GM21737 (cell line): ENCODE measurements at regions not wholly inside any gene's neighbourhood (a gene's known extent, or its start where the extent isn't known, plus 50 kb on each side); places are given as distances from the start of the nearest gene placed in this dataset.

Experiments
- ATAC-seq: cut with Tn5 transposase; IDR thresholded peaks from one replicate; pipeline ENCODE4 v1.9.1; 2021; ENCODE audit warnings: mild to moderate bottlenecking, moderate library complexity; ENCODE audit not compliant: unreplicated experiment

GRCh38 chr15:36218322-36218721 lies 361.1 kb upstream of the CDIN1 start:
- no peak for ATAC-seq

GRCh38 chr15:36218991-36219390 lies 360.4 kb upstream of the CDIN1 start:
- ATAC-seq = no peak

GRCh38 chr15:36221992-36222391 lies 357.4 kb upstream of the CDIN1 start:
- ATAC-seq = no peak

DNA sequence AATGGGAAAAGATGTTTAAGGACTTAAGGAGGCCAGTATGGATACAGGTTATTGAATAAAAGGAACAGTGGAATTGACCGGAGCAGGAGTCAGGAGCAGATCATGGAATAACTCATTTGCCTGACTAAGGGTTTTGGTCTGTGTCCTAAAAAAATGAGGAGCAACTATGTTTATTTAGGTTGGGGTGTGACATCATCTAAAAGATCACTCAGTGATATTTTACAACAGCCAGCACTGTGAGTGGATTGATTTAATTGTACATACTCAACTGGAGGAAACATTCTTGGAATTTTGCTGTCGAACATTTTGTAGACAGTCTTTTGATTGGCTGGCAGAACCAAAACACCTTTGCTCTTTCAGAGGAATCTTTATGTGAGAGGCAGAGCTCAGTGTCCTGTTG lies 348.6 kb upstream of the CDIN1 start:
- no peak for ATAC-seq

GRCh38 chr15:36232491-36232890 lies 346.9 kb upstream of the CDIN1 start:
- ATAC-seq = no peak

GRCh38 chr15:36234743-36235142 lies 344.7 kb upstream of the CDIN1 start:
- ATAC-seq = no peak

- no peak for ATAC-seq
These were observed 344.3 kb upstream of the CDIN1 start for GRCh38 chr15:36235173-36235572.

DNA sequence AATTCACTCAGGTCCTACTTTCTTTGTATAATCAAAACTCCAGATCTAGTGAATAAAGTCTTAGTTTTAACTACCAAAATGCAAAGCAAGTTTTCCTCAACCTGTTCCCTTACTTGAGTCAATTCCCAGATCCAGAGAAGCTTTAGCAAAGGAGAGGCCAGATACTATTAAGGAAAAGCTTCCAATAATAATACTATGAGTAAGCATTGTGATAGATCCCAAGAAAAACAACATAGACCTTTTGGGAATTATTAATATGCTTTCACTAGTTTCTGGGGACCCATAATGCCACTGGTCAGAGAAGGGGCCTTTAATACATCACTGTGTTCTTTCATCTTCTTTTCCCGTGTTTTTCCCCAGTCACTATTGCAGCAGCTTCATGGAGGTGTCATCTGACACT lies 339.9 kb upstream of the CDIN1 start:
- ATAC-seq = no peak

- ATAC-seq = no peak
These were observed 328.0 kb upstream of the CDIN1 start for GRCh38 chr15:36251450-36251849.

DNA sequence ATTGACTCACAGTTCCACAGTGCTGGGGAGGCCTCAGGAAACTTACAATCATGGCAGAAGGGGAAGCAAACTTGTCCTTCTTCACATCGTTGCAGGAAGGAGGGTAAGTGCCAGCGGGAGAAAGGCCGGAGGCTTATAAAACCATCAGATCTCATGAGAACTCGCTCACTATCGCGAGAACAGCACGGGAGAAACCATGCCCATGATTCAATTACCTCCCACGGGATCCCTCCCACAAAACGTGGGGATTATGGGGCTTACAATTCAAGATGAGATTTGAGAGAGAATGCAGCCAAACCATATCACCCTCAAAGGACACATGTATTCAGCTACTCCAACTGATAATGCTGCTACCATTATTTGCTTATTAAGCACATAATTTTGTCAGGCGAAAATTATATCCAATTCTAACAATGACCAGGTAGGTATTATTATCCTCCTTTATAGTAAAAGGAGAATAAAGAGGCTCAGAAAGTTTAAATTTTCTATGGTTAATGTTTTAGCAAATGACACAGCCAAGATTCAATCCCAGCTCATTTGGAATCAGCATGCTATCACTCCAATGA lies 327.2 kb upstream of the CDIN1 start:
- no peak for ATAC-seq

GRCh38 chr15:36254426-36254825 lies 325.0 kb upstream of the CDIN1 start:
- no peak for ATAC-seq

DNA sequence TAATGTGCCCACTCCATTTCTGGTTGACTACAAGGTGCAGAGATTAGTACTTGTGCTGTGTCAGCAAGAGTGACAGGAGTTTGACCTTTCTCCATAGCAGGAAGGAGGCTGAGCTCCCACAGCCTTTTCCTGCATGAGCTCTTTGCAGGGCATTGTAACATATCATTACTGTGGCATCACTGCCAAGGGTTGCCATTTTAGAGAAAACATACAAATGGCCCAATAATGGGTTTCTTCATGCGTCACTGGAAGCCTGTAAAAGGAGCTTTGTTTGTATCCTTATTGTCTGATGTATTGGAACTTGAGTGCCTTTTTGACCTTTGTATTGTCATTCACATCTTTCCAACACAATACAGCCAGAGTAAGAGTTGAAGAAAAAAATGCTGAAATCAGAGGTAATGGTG lies 323.0 kb upstream of the CDIN1 start:
- no peak for ATAC-seq

- no peak for ATAC-seq
These were observed 315.8 kb upstream of the CDIN1 start for GRCh38 chr15:36263666-36264065.

DNA sequence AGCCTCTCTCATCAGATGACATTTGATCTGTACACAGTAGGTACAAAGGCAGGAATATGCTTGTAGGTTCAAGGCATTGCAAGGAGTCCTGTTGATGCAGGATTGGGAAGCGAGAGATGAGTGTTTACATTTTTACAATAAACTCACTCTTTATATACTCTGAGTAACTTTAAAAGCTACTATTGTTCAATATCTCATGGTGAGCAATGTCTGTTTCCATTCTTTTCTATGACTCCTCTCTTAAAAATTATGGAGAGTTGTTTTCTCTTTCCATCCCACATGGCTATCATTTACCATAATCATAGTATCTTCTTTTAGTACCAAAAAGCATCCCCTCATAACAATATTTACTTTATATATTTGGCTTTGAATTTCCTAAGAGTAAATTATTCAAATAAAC lies 314.0 kb upstream of the CDIN1 start:
- no peak for ATAC-seq

DNA sequence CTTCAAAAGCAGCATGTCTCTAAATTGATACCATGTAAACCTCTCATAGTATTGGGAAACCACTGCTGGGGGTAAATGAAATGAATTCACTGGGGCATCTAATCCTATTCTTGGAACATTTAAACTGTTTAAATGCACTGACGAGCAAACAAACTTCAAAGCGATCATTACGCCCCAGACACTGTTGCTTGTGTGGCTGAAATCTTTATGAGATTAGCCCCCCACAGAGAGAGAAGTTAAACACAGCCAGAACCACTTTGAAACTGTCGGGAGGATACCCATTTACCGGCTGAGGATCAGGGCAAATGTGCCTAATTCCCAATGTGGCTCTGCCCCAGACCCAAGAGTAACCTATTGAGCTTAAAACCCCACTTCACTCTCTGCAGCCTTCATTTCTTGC lies 308.4 kb upstream of the CDIN1 start:
- ATAC-seq = no peak

GRCh38 chr15:36275656-36276055 lies 303.8 kb upstream of the CDIN1 start:
- ATAC-seq = no peak

DNA sequence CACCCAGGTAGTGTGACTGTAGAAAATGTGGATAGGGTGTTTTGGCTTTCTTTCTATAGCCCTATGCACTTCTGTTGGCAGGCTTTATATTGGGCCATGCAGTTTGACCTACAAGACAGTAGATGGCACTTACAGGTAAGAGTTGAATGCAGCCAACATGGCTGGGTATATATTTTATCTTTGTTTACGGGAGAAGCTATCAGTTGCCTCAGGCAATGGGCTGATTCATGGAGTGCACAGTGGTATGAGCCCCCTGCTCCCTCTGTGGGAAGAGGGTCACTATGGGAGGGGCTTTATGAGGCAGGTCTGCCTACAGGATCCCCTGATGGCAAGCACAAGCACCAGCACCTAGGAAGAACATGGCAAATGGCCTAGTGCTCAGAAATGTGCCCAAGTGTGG lies 301.2 kb upstream of the CDIN1 start:
- ATAC-seq = no peak

DNA sequence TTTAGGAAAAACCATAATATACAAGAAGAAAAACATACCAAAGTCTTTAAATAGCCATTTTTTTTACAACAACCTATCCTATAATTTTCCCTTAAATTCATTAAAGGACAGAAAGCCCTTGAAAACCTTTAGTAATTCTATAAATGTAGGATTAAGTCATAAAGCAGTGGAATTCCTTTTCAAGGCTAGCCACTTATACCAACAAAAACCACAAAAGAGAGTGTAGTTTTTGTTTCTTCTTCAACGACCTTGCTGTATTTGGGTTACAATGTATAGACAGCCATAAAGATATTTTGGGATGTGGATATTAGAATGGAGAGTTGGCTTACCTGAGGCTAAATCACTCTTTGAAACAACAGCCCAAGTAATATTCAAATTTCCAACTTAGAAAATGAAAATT lies 296.6 kb upstream of the CDIN1 start:
- no peak for ATAC-seq

DNA sequence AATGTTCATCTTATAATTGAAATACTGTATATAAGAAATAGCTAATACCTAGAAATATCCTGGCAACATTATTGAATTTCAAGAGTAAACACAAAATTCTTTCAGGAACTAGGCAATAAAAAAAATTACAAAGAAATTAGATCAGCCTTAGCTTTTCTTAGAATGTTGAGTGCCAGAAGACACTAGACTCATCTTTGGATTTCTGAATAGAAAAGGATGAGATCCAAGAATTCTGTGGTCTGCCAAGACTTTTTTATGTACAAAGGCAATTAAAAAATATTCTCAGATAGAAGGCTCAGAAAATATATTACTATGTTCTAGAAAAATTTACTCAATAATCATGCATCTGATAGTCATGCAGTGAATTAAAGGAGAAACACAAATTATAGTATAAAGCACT lies 294.5 kb upstream of the CDIN1 start:
- ATAC-seq = no peak

GRCh38 chr15:36291501-36291900 lies 287.9 kb upstream of the CDIN1 start:
- no peak for ATAC-seq

DNA sequence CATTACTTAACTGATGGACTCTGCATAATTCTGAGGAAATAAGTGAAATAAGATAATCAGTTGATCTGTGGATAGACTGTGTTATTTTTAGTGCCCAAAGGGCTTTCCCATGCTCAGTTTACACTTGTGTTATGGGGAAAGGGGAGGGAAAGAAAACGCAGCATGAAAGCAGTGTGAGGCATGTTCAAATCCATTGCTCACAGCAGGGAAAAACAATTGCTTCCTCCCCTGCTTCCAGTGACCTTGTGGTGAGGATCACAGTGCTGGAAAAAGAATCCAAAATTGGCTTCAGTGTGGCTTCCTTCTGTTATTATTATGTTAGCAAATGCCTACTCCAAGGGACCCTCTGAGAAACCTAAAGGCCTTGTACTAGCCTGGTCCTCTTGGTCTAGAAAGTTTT lies 285.1 kb upstream of the CDIN1 start:
- no peak for ATAC-seq

DNA sequence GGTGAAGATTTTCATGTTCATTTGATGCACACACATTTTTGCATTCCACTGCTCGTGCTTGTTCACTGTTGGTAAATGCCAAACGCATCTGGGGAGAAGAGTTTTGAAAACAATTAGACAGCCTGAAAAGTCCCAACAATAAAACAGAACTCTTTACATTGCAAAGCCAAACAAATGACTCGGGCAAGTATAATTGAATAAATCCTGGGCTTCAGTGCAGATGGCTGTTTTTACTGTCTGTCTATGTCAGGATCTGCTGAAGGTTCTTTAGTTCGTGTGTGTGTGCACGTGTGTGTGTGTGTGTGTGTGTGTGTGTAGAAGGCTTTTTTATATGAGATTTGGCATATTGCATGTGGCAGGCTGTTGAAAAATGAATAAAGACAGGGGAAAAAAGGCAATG lies 277.5 kb upstream of the CDIN1 start:
- ATAC-seq = no peak

- no peak for ATAC-seq
These were observed 266.4 kb upstream of the CDIN1 start for GRCh38 chr15:36313021-36313420.
